Activated naive CD8-positive, alpha-beta T cell (primary cell): ENCODE measurements at regions not wholly inside any gene's neighbourhood (a gene's known extent, or its start where the extent isn't known, plus 50 kb on each side); places are given as distances from the start of the nearest gene placed in this dataset.
"Not testable (repeated sequence)": the region's sequence is repeated elsewhere in the genome, so short reads cannot be mapped to it uniquely, and the experiment has no call there.

ENCODE experiments used
- H3K27ac Mint-ChIP-seq: one replicate; pipeline ENCODE4 v1.8.0; 2021; ENCODE audit warnings: mixed read lengths
- H3K27me3 Mint-ChIP-seq: one replicate; pipeline ENCODE4 v1.8.0; 2021; ENCODE audit warnings: mixed read lengths
- H3K36me3 Mint-ChIP-seq: one replicate; pipeline ENCODE4 v1.8.0; 2021; ENCODE audit warnings: mixed read lengths
- H3K4me1 Mint-ChIP-seq: one replicate; pipeline ENCODE4 v1.8.0; 2021; ENCODE audit warnings: low read depth, mixed read lengths
- H3K4me3 Mint-ChIP-seq: one replicate; pipeline ENCODE4 v1.8.0; 2021; ENCODE audit warnings: mild to moderate bottlenecking, mixed read lengths
- H3K9me3 Mint-ChIP-seq: one replicate; pipeline ENCODE4 v1.8.0; 2021; ENCODE audit warnings: low read depth, mixed read lengths

- Mint-ChIP-seq H3K27ac (no peak overlapping the region), H3K36me3 (peaks cover 3% of the 10 kb centered on the region), H3K27me3 (no peaks in the 10 kb centered on the region), H3K9me3 (no peaks in the 10 kb centered on the region), H3K4me3 (no peak overlapping the region), H3K4me1 (no peaks in the 10 kb centered on the region)
Measured at GRCh38 chr12:46486588-46486987, 114.0 kb upstream of the SLC38A2 start.

GRCh38 chr12:46485853-46486252 lies 113.3 kb upstream of the SLC38A2 start:
- Mint-ChIP-seq H3K9me3 (no peaks in the 10 kb centered on the region), H3K36me3 (peaks cover 3% of the 10 kb centered on the region), H3K27ac (no peak overlapping the region), H3K4me1 (no peaks in the 10 kb centered on the region), H3K27me3 (no peaks in the 10 kb centered on the region), H3K4me3 (no peak overlapping the region)

GRCh38 chr12:46484396-46485061 lies 112.0 kb upstream of the SLC38A2 start:
- Mint-ChIP-seq H3K4me3 (no peak overlapping the region), H3K36me3 (peaks cover 3% of the 10 kb centered on the region), H3K4me1 (no peaks in the 10 kb centered on the region), H3K27ac (no peak overlapping the region), H3K27me3 (no peaks in the 10 kb centered on the region), H3K9me3 (no peaks in the 10 kb centered on the region)

- Mint-ChIP-seq H3K4me1 (no peaks in the 10 kb centered on the region), H3K9me3 (no peaks in the 10 kb centered on the region), H3K27ac (no peak overlapping the region), H3K36me3 (peaks cover 2% of the 10 kb centered on the region), H3K27me3 (no peaks in the 10 kb centered on the region), H3K4me3 (no peak overlapping the region)
Measured at GRCh38 chr12:46483572-46484395, 111.2 kb upstream of the SLC38A2 start.

GRCh38 chr12:46480724-46481123 lies 108.2 kb upstream of the SLC38A2 start:
- Mint-ChIP-seq H3K27me3 (no peaks in the 10 kb centered on the region), H3K27ac (no peak overlapping the region), H3K9me3 (no peaks in the 10 kb centered on the region), H3K4me1 (no peaks in the 10 kb centered on the region), H3K36me3 (peaks cover 9% of the 10 kb centered on the region), H3K4me3 (no peak overlapping the region)

GRCh38 chr12:46480316-46480715 lies 107.7 kb upstream of the SLC38A2 start:
- H3K4me3 Mint-ChIP-seq: no peak overlapping the region

GRCh38 chr12:46478123-46478522 lies 105.5 kb upstream of the SLC38A2 start:
- Mint-ChIP-seq H3K36me3 (peaks cover 11% of the 10 kb centered on the region), H3K4me3 (no peak overlapping the region), H3K27me3 (no peaks in the 10 kb centered on the region), H3K4me1 (peaks cover 6% of the 10 kb centered on the region), H3K27ac (no peak overlapping the region), H3K9me3 (no peaks in the 10 kb centered on the region)

More at GRCh38 chr12:46480316-46480715, 107.7 kb upstream of the SLC38A2 start:
- H3K27me3 Mint-ChIP-seq: no peaks in the 10 kb centered on the region
- no peaks in the 10 kb centered on the region for H3K4me1 Mint-ChIP-seq
- H3K36me3 Mint-ChIP-seq: peaks cover 9% of the 10 kb centered on the region
- no peaks in the 10 kb centered on the region for H3K9me3 Mint-ChIP-seq
- no peak overlapping the region for H3K27ac Mint-ChIP-seq

GRCh38 chr12:46477541-46477940 lies 105.0 kb upstream of the SLC38A2 start:
- H3K4me1 Mint-ChIP-seq: peaks cover 6% of the 10 kb centered on the region
- H3K9me3 Mint-ChIP-seq: no peaks in the 10 kb centered on the region
- H3K27ac Mint-ChIP-seq: no peak overlapping the region
- H3K36me3 Mint-ChIP-seq: peaks cover 11% of the 10 kb centered on the region
- no peaks in the 10 kb centered on the region for H3K27me3 Mint-ChIP-seq
- H3K4me3 Mint-ChIP-seq: no peak overlapping the region

- H3K27ac Mint-ChIP-seq: no peak overlapping the region
Measured at GRCh38 chr12:46475972-46476645, 103.5 kb upstream of the SLC38A2 start.

GRCh38 chr12:46474385-46474784 lies 101.8 kb upstream of the SLC38A2 start:
- H3K36me3 Mint-ChIP-seq: peaks cover 11% of the 10 kb centered on the region
- peaks cover 24% of the 10 kb centered on the region for H3K4me1 Mint-ChIP-seq
- not testable (repeated sequence) for H3K9me3 Mint-ChIP-seq, H3K4me3 Mint-ChIP-seq, H3K27ac Mint-ChIP-seq, H3K27me3 Mint-ChIP-seq

More at GRCh38 chr12:46475972-46476645, 103.5 kb upstream of the SLC38A2 start:
- Mint-ChIP-seq H3K4me1 (peaks cover 11% of the 10 kb centered on the region), H3K4me3 (no peak overlapping the region), H3K9me3 (no peaks in the 10 kb centered on the region), H3K27me3 (no peaks in the 10 kb centered on the region), H3K36me3 (peaks cover 11% of the 10 kb centered on the region)

- peaks cover 24% of the 10 kb centered on the region for H3K4me1 Mint-ChIP-seq
- no peaks in the 10 kb centered on the region for H3K9me3 Mint-ChIP-seq
- peaks cover 9% of the 10 kb centered on the region for H3K36me3 Mint-ChIP-seq
- H3K27me3 Mint-ChIP-seq: no peaks in the 10 kb centered on the region
- H3K4me3 Mint-ChIP-seq: peak overlapping the region; percentile 35
- peak overlapping the region; percentile 70 for H3K27ac Mint-ChIP-seq
Measured at GRCh38 chr12:46473634-46474329, 101.2 kb upstream of the SLC38A2 start.

- Mint-ChIP-seq H3K4me3 (no peak overlapping the region), H3K4me1 (peaks cover 24% of the 10 kb centered on the region), H3K9me3 (no peaks in the 10 kb centered on the region), H3K36me3 (peaks cover 8% of the 10 kb centered on the region), H3K27me3 (no peaks in the 10 kb centered on the region), H3K27ac (no peak overlapping the region)
Measured at GRCh38 chr12:46472893-46473633, 100.5 kb upstream of the SLC38A2 start.

- Mint-ChIP-seq H3K4me1 (peaks cover 24% of the 10 kb centered on the region), H3K36me3 (peaks cover 2% of the 10 kb centered on the region), H3K9me3 (no peaks in the 10 kb centered on the region), H3K27ac (no peak overlapping the region), H3K4me3 (no peak overlapping the region), H3K27me3 (no peaks in the 10 kb centered on the region)
Measured at GRCh38 chr12:46472144-46472705, 99.7 kb upstream of the SLC38A2 start.

- no peak overlapping the region for H3K4me3 Mint-ChIP-seq
- H3K36me3 Mint-ChIP-seq: peaks cover 4% of the 10 kb centered on the region
- H3K27me3 Mint-ChIP-seq: no peaks in the 10 kb centered on the region
- no peak overlapping the region for H3K27ac Mint-ChIP-seq
- no peaks in the 10 kb centered on the region for H3K9me3 Mint-ChIP-seq
- peaks cover 27% of the 10 kb centered on the region for H3K4me1 Mint-ChIP-seq
Measured at GRCh38 chr12:46471404-46471803, 98.8 kb upstream of the SLC38A2 start.
